Bronchial epithelial cell (primary cell): ENCODE measurements at regions not wholly inside any gene's neighbourhood (a gene's known extent, or its start where the extent isn't known, plus 50 kb on each side); places are given as distances from the start of the nearest gene placed in this dataset.
A peak's percentile ranks its signal among the peaks of the same experiment; 100 is the strongest.

ENCODE experiments used
- DNase-seq: peaks from one replicate; pipeline ENCODE4 v3.0.0-alpha.2; 2010; ENCODE audit warnings: low read depth
- FAIRE-seq: peaks from 2 replicates; lab custom pipeline; 2011; peaks lifted over from hg19 to GRCh38; lab: Jason Lieb, UNC
- H3K27me3 ChIP-seq: 2 replicates; pipeline ENCODE4 v1.5.1; 2011; ENCODE audit warnings: low read length; ENCODE audit not compliant: control insufficient read depth, insufficient read depth
- H3K36me3 ChIP-seq: 2 replicates; pipeline ENCODE4 v1.5.1; 2011; ENCODE audit warnings: low read length; ENCODE audit not compliant: control insufficient read depth, insufficient read depth
- H3K4me3 ChIP-seq: 2 replicates; pipeline ENCODE4 v1.5.1; 2011; ENCODE audit warnings: mild to moderate bottlenecking, low read depth, low read length, control low read depth
- CTCF ChIP-seq: IDR thresholded peaks from 2 replicates; pipeline ENCODE4 v1.5.1; 2011; ENCODE audit warnings: mild to moderate bottlenecking, moderate library complexity, low read length, control low read depth, inconsistent platforms; ENCODE audit not compliant: insufficient read depth, severe bottlenecking

GRCh38 chr2:7983451-7983850, 698.4 kb upstream of the ID2 start:
- Histone ChIP-seq H3K36me3 (no peaks in the 10 kb centered on the region), H3K27me3 (no peaks in the 10 kb centered on the region), H3K4me3 (no peak overlapping the region)
- TF ChIP-seq CTCF: no peak
- DNase-seq: no peak
- no peak for FAIRE-seq

- Histone ChIP-seq H3K27me3 (no peaks in the 10 kb centered on the region), H3K4me3 (no peak overlapping the region), H3K36me3 (no peaks in the 10 kb centered on the region)
- TF ChIP-seq CTCF: no peak
- FAIRE-seq (no peak), DNase-seq (no peak)
Observed at GRCh38 chr2:7983912-7984311, 697.9 kb upstream of the ID2 start.

GRCh38 chr2:7984693-7985353, 697.0 kb upstream of the ID2 start:
- Histone ChIP-seq H3K27me3 (no peaks in the 10 kb centered on the region), H3K4me3 (no peak overlapping the region), H3K36me3 (no peaks in the 10 kb centered on the region)
- no peak for TF ChIP-seq CTCF
- DNase-seq (no peak), FAIRE-seq (no peak)

GRCh38 chr2:7986431-7986830, 695.4 kb upstream of the ID2 start:
- no peak for FAIRE-seq
- TF ChIP-seq CTCF: no peak
- DNase-seq: peak; percentile 77
- Histone ChIP-seq H3K36me3 (no peaks in the 10 kb centered on the region), H3K4me3 (no peak overlapping the region), H3K27me3 (no peaks in the 10 kb centered on the region)

GRCh38 chr2:7987992-7988391, 693.9 kb upstream of the ID2 start:
- FAIRE-seq (no peak), DNase-seq (no peak)
- Histone ChIP-seq H3K36me3 (no peaks in the 10 kb centered on the region), H3K4me3 (no peak overlapping the region), H3K27me3 (no peaks in the 10 kb centered on the region)
- no peak for TF ChIP-seq CTCF

GRCh38 chr2:7988440-7988839, 693.4 kb upstream of the ID2 start:
- FAIRE-seq: no peak
- Histone ChIP-seq H3K27me3 (no peaks in the 10 kb centered on the region), H3K4me3 (no peak overlapping the region), H3K36me3 (no peaks in the 10 kb centered on the region)
- no peak for DNase-seq
- no peak for TF ChIP-seq CTCF
